ENCODE measurements at regions not wholly inside any gene's neighbourhood (a gene's known extent, or its start where the extent isn't known, plus 50 kb on each side); places are given as distances from the start of the nearest gene placed in this dataset.

- ChIA-PET CTCF (no interaction called here), POLR2A (ENCODE audit: low non-redundant PET) (no interaction called here)
- no peak for TF ChIP-seq CTCF (conservative IDR thresholded peaks at IDR 0.05; ENCODE audit: low read depth)
- no peak for DNase-seq (ENCODE audit: low spot score)
- H3K27ac ChIP-seq: no peak overlapping the region
Observed at GRCh38 chr4:43564107-43564506, 671.6 kb downstream of the GRXCR1 start.

GRCh38 chr4:43564591-43564990 lies 672.1 kb downstream of the GRXCR1 start:
- ChIA-PET POLR2A (ENCODE audit: low non-redundant PET) (no interaction called here), CTCF (no interaction called here)
- no peak overlapping the region for H3K27ac ChIP-seq
- TF ChIP-seq CTCF (conservative IDR thresholded peaks at IDR 0.05; ENCODE audit: low read depth): no peak
- no peak for DNase-seq (ENCODE audit: low spot score)

GRCh38 chr4:43567644-43568043 lies 675.1 kb downstream of the GRXCR1 start:
- ChIA-PET POLR2A (ENCODE audit: low non-redundant PET) (no interaction called here), CTCF (interaction anchor here (0.7 kb wide), 1 partner anchor 436 kb away, joined by 3 read pairs; no protein-coding TSS in a partner anchor)
- no peak for TF ChIP-seq CTCF (conservative IDR thresholded peaks at IDR 0.05; ENCODE audit: low read depth)
- H3K27ac ChIP-seq: no peak overlapping the region
- no peak for DNase-seq (ENCODE audit: low spot score)

GRCh38 chr4:43586813-43587212 lies 694.3 kb downstream of the GRXCR1 start:
- POLR2A ChIA-PET (ENCODE audit: low non-redundant PET): no interaction called here
- no peak for DNase-seq (ENCODE audit: low spot score)
- no peak for TF ChIP-seq CTCF (conservative IDR thresholded peaks at IDR 0.05; ENCODE audit: low read depth)
- CTCF ChIA-PET: no interaction called here
- H3K27ac ChIP-seq: no peak overlapping the region

GRCh38 chr4:43587758-43588157 lies 695.2 kb downstream of the GRXCR1 start:
- ChIA-PET POLR2A (ENCODE audit: low non-redundant PET) (no interaction called here), CTCF (no interaction called here)
- no peak for TF ChIP-seq CTCF (conservative IDR thresholded peaks at IDR 0.05; ENCODE audit: low read depth)

GRCh38 chr4:43607400-43607799 lies 714.9 kb downstream of the GRXCR1 start:
- no peak overlapping the region for H3K27ac ChIP-seq
- no peak for TF ChIP-seq CTCF (conservative IDR thresholded peaks at IDR 0.05; ENCODE audit: low read depth)
- no peak for DNase-seq (ENCODE audit: low spot score)
- ChIA-PET CTCF (no interaction called here), POLR2A (ENCODE audit: low non-redundant PET) (no interaction called here)

More at GRCh38 chr4:43587758-43588157, 695.2 kb downstream of the GRXCR1 start:
- no peak for DNase-seq (ENCODE audit: low spot score)
- no peak overlapping the region for H3K27ac ChIP-seq
